Heart left ventricle (tissue), 16 donors: ENCODE measurements at regions not wholly inside any gene's neighbourhood (a gene's known extent, or its start where the extent isn't known, plus 50 kb on each side); places are given as distances from the start of the nearest gene placed in this dataset.

Experiments used
- ATAC-seq, 4 donors: fragments of 200-7000 bp; cut with Tn5 transposase; one replicate each; pipeline ENCODE4 v1.9.1; 2020 to 2022; ENCODE audit warnings: moderate library complexity in 4 of 4, mild to moderate bottlenecking in 3 of 4, moderate number of reproducible peaks in 1 of 4
- DNase-seq, 5 donors: peaks; one replicate each; pipeline ENCODE4 v3.0.0-alpha.2; 2020
- H3K27ac ChIP-seq, 12 donors: fragments of 200-600 bp; sonication (generic) in 4 of 12; one replicate each; pipeline versions ENCODE4 v1.5.0 to v1.8.0; 2016 to 2022; ENCODE audit warnings: mild to moderate bottlenecking in 2 of 12
- H3K27me3 ChIP-seq, 9 donors: fragments of 200-600 bp; sonication (generic) in 2 of 9; one replicate each; pipeline versions ENCODE4 v1.5.1 to v1.8.0; 2016 to 2022; ENCODE audit warnings: mild to moderate bottlenecking in 3 of 9
- H3K36me3 ChIP-seq, 9 donors: fragments of 200-600 bp; sonication (generic) in 2 of 9; one replicate each; pipeline versions ENCODE4 v1.5.0 to v1.8.0; 2018 to 2022; ENCODE audit warnings: mild to moderate bottlenecking in 2 of 9
- H3K4me1 ChIP-seq, 12 donors: fragments of 200-600 bp; sonication (generic) in 4 of 12; one replicate each; pipeline versions ENCODE4 v1.5.0 to v1.8.0; 2016 to 2022; ENCODE audit warnings: mild to moderate bottlenecking in 3 of 12
- H3K4me3 ChIP-seq, 12 donors: fragments of 200-600 bp; sonication (generic) in 4 of 12; one replicate each; pipeline versions ENCODE4 v1.5.0 to v1.8.0; 2017 to 2022; ENCODE audit warnings: mild to moderate bottlenecking in 9 of 12, moderate library complexity in 4 of 12
- H3K9me3 ChIP-seq, 12 donors: fragments of 200-600 bp; sonication (generic) in 4 of 12; one replicate each; pipeline versions ENCODE4 v1.5.0 to v1.8.0; 2016 to 2022; ENCODE audit warnings: mild to moderate bottlenecking in 1 of 12
- POLR2A ChIP-seq, 2 donors: fragments of 450-650 bp; IDR thresholded peaks; one replicate each; pipeline ENCODE4 v1.6.1; 2017; ENCODE audit warnings: antibody characterized with exemption in 2 of 2, mild to moderate bottlenecking in 2 of 2, moderate library complexity in 2 of 2
- WGBS, 4 donors: extraction: QIAGEN DNeasy Blood & Tissue Kit in 2 of 4; methylation state at CpG; one replicate each; pipeline versions ENCODE4 v1.1.5 to v1.1.7; 2013 to 2018; 5-methylcytosine and 5-hydroxymethylcytosine counted together
- intact Hi-C, 10 donors: fragments of 100-400 bp; cut with DNase I; formaldehyde crosslinking; loops; one replicate each; pipeline versions ENCODE4 v1.11.1 to v1.14.2; 2022
- TF ChIP-seq, protein P1 (sequence below), 12 donors: fragments of 200-600 bp; sonication (generic) in 4 of 12; IDR thresholded peaks; one replicate each; pipeline versions ENCODE4 v1.5.0 to v1.8.0; 2018 to 2022; ENCODE audit warnings: antibody characterized with exemption in 12 of 12, mild to moderate bottlenecking in 5 of 12
- donor health status: ischemic (EF 13 %, LVEDD 7.1; RV severe dilation, severe dysfunction).
- donor health status: healthy with polysubstance abuse.
- donor health status: DM: no; HTN: yes; CAD: no.
- donor health status: DM: no; HTN: no; CAD: no.
- donor health status: ischemic (EF 25% LVEDD 6.9; RV normal size, moderate dysfunction).
- donor health status: ischemic (EF 25% LVEDD 5.7; RV mildly dilated, moderate dysfunction).
- donor health status: healthy.
- donor health status: DM: yes; HTN: yes; CAD: no.
- donor health status: ischemic (EF 35%, LVEDD 5.7; RV mildly dilated, moderate dysfunction).
- donor health status: nonischemic (EF 11% LVEDD 7.7; RV severe dilation, severe dysfunction).
- donor health status: DM: yes; HTN: yes; CAD: no.
- donor health status: PGD.
- donor health status: ischemic (EF 29% LVEDD 5.4; RV normal size, mild dysfunction).
- donor health status: nonischemic (EF 23%, LVEDD 6.1; RV moderate dilation, normal function).

- Histone ChIP-seq H3K9me3 (peaks cover 0 to 8% (median 0%) of the 10 kb centered on the region in 12 donors), H3K36me3 (no peaks in the 10 kb centered on the region), H3K27ac (no peak overlapping the region), H3K4me1 (no peaks in the 10 kb centered on the region), H3K4me3 (no peak overlapping the region), H3K27me3 (no peaks in the 10 kb centered on the region)
- TF ChIP-seq POLR2A (IDR thresholded peaks at IDR 0.05), result no peak
- TF ChIP-seq, protein P1, sequence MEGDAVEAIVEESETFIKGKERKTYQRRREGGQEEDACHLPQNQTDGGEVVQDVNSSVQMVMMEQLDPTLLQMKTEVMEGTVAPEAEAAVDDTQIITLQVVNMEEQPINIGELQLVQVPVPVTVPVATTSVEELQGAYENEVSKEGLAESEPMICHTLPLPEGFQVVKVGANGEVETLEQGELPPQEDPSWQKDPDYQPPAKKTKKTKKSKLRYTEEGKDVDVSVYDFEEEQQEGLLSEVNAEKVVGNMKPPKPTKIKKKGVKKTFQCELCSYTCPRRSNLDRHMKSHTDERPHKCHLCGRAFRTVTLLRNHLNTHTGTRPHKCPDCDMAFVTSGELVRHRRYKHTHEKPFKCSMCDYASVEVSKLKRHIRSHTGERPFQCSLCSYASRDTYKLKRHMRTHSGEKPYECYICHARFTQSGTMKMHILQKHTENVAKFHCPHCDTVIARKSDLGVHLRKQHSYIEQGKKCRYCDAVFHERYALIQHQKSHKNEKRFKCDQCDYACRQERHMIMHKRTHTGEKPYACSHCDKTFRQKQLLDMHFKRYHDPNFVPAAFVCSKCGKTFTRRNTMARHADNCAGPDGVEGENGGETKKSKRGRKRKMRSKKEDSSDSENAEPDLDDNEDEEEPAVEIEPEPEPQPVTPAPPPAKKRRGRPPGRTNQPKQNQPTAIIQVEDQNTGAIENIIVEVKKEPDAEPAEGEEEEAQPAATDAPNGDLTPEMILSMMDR (IDR thresholded peaks at IDR 0.05), result no peak
- WGBS, 4 donors, result 55 to 68% (median 59%) methylated on average over 3 of the region's 3 CpGs
- intact Hi-C loops, result no loop called here
- DNase-seq, result no peak
- ATAC-seq, result no peak
Measured at GRCh38 chr3:74402821-74403220, 211.6 kb downstream of the CNTN3 start.

DNA sequence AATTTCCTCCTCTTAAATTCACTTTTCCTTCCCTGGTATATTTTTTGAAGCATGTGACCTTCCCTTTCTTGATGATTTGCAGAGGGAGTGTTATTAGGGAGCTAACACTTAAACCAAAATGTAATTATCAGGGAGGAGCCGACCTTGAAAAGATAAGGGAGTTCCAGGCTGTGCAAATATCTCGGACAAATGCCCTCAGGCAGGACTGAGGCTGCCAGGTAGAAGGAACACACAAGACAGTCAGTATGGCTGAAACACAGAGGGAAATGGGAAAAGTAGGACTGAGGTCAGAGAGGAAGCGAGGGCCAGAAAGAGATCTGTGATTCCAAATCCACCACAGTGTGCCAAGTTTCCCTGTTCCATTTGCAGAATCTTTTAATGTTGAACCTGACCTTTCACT lies 221.0 kb downstream of the CNTN3 start:
- no peak overlapping the region for H3K4me3 ChIP-seq
- no peaks in the 10 kb centered on the region for H3K4me1 ChIP-seq
- peaks cover 0 to 24% (median 9%) of the 10 kb centered on the region in 12 donors for H3K9me3 ChIP-seq
- DNase-seq, result no peak
- TF ChIP-seq POLR2A (IDR thresholded peaks at IDR 0.05), result no peak
- TF ChIP-seq, protein P1 (IDR thresholded peaks at IDR 0.05), result no peak
- H3K27me3 ChIP-seq, result no peaks in the 10 kb centered on the region
- no peak overlapping the region for H3K27ac ChIP-seq
- 34 to 40% (median 36%) methylated on average over 3 of the region's 3 CpGs for WGBS, 4 donors
- no peak for ATAC-seq
- intact Hi-C loops, result no loop called here
- H3K36me3 ChIP-seq, result no peaks in the 10 kb centered on the region

DNA sequence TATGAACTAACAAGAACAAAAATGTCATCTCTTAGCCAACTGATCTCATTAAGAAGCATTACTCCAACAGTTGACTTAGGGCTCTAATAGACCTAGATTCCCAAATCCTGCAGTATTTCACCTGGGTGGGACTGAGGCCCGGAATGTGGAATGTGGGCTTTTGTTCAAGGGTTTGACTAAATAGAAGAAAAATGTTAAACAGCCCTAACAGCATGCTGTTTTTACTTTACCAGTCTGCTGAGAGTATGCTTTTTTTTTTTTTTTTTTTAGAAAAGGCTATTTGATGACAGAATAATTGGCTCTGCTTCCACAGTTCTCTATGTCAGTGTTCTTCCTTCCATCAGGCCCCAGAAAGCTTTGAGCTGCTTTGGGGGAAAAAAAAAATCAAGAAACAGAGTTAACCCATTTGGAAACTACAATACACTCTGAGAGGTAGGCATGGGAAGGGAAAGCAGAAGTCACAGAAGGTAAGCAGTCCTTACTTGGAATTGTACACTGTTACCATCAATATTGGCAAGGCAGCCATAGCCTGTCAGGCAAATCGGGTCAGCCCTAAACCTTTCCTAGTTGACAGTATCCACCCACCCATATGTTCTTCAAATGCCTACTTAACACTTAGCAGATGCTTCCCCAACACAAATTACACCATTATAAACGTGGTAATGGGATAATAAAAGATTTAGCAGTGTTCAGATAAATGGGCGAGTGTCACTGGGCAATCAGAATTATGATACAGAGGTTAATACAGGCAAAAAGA lies 224.2 kb downstream of the CNTN3 start:
- TF ChIP-seq, protein P1 (IDR thresholded peaks at IDR 0.05), result no peak
- TF ChIP-seq POLR2A (IDR thresholded peaks at IDR 0.05), result no peak
- no peak overlapping the region for H3K4me3 ChIP-seq
- no peaks in the 10 kb centered on the region for H3K36me3 ChIP-seq
- H3K9me3 ChIP-seq, result no peaks in the 10 kb centered on the region
- DNase-seq, result no peak
- no peak for ATAC-seq
- 54 to 71% (median 61%) methylated on average over 4 of the region's 4 CpGs for WGBS, 4 donors
- no peaks in the 10 kb centered on the region for H3K27me3 ChIP-seq
- intact Hi-C loops, result no loop called here
- H3K27ac ChIP-seq, result no peak overlapping the region
- H3K4me1 ChIP-seq, result no peaks in the 10 kb centered on the region

DNA sequence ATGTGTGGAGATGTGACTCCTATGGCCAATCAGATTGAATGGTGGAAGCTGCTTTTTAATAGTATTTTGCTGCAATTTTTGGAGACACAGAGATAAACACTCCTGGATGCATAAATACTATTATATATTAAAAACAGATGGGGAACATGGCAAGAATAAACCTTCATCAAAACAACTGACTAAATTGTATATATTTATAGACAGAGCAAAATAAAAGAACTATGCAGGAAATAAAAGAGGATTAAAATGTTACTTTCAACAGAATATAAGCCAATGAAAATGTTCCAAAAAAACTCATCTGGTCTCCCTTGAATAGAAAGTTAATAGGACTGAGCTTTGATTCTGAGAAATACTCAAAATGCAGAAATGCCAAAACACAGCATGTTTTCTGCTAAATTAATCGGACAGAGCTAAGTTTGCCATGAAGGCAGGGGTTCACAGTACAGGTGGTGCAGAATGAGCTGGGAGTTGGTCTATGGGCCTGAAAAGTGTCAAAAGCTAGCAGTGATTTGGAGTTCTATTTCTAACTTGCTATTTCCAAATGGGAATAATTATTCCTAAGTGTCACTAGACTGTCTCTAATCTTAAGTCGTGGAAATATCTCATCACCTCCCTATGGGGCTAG lies 227.2 kb downstream of the CNTN3 start:
- 47 to 56% (median 51%) methylated on average over 2 of the region's 2 CpGs for WGBS, 4 donors
- DNase-seq (no peak), ATAC-seq (no peak)
- Histone ChIP-seq H3K9me3 (no peaks in the 10 kb centered on the region), H3K27ac (no peak overlapping the region), H3K4me3 (no peak overlapping the region), H3K27me3 (no peaks in the 10 kb centered on the region), H3K36me3 (no peaks in the 10 kb centered on the region), H3K4me1 (no peaks in the 10 kb centered on the region)
- no peak for TF ChIP-seq POLR2A (IDR thresholded peaks at IDR 0.05)
- TF ChIP-seq, protein P1 (IDR thresholded peaks at IDR 0.05), result no peak
- intact Hi-C loops, result no loop called here
